HCT116 (cell line): ENCODE measurements at regions not wholly inside any gene's neighbourhood (a gene's known extent, or its start where the extent isn't known, plus 50 kb on each side); places are given as distances from the start of the nearest gene placed in this dataset.

Experiments
- ATAC-seq: fragments of 200-7000 bp; cut with Tn5 transposase; 2 replicates; pipeline ENCODE4 v1.9.1; 2020; ENCODE audit warnings: mild to moderate bottlenecking, moderate library complexity
- BruUV-seq: library from RNA; stranded (reverse); fragments of 400-500 nt; replicated peaks from 2 replicates; lab custom pipeline; 2021; lab: Mats Ljungman, UMichigan
- CTCF ChIA-PET: fragments of 300-600 bp; sonication (Branson Sonifier 250); formaldehyde crosslinking; loops from one replicate; lab custom pipeline; 2021; ENCODE audit warnings: antibody characterized with exemption; lab: Charles Lee
- POLR2A ChIA-PET: fragments of 300-600, 350-600 bp; sonication (Branson Sonifier 250); formaldehyde crosslinking; loops from one replicate; lab custom pipeline; 2021; ENCODE audit warnings: antibody characterized with exemption; lab: Charles Lee
- RAD21 ChIA-PET, 2 experiments: fragments of 300-600 bp; sonication (Branson Sonifier 250); formaldehyde crosslinking; loops; one replicate each; lab custom pipeline; 2023; ENCODE audit warnings: low total read pairs in 2 of 2; ENCODE audit not compliant: uncharacterized antibody in 2 of 2, unreplicated experiment in 2 of 2, low non-redundant PET in 1 of 2; lab: Charles Lee
- DNase-seq: peaks from one replicate; pipeline ENCODE4 v3.0.0-alpha.2; 2010; ENCODE audit warnings: low read depth, low spot score
- H2AFZ ChIP-seq: fragments of 200-600 bp; shearing (Covaris generic), sonication (generic); 2 replicates; pipeline ENCODE4 v1.6.1; 2017; ENCODE audit warnings: low read depth, mixed run types, mixed read lengths, antibody characterized with exemption, low read length; ENCODE audit not compliant: poor library complexity, severe bottlenecking
- H3K27ac ChIP-seq: 2 replicates; pipeline ENCODE4 v1.5.1; 2012; ENCODE audit warnings: low read depth, low read length
- H3K27me3 ChIP-seq: fragments of 200-600 bp; sonication (generic); 2 replicates; pipeline ENCODE4 v1.6.1; 2016; ENCODE audit warnings: mixed run types, low read length, mixed read lengths; ENCODE audit not compliant: insufficient read depth
- H3K36me3 ChIP-seq, 2 experiments: fragments of 200-500 bp in 1 of 2; fragments of 200-600 bp in 1 of 2; sonication (Bioruptor generic) in 1 of 2; sonication (generic) in 1 of 2; 2 replicates each; pipeline versions ENCODE4 v1.5.1 to v1.6.1; 2014 to 2016; ENCODE audit warnings: low read length in 2 of 2, inconsistent platforms in 1 of 2, mixed read lengths in 1 of 2, mixed run types in 1 of 2; ENCODE audit not compliant: insufficient read depth in 2 of 2, control insufficient read depth in 1 of 2
- H3K4me1 ChIP-seq, 2 experiments: fragments of 200-600 bp in 1 of 2; sonication (generic) in 1 of 2; 2 replicates each; pipeline versions ENCODE4 v1.5.1 to v1.6.1; 2012 to 2017; ENCODE audit warnings: low read length in 2 of 2, inconsistent platforms in 1 of 2, mild to moderate bottlenecking in 1 of 2, mixed read lengths in 1 of 2, mixed run types in 1 of 2, moderate library complexity in 1 of 2; ENCODE audit not compliant: insufficient read depth in 2 of 2, control insufficient read depth in 1 of 2
- H3K4me2 ChIP-seq: fragments of 200-600 bp; sonication (generic); 2 replicates; pipeline ENCODE4 v1.6.1; 2017; ENCODE audit warnings: mixed run types, low read length, mixed read lengths
- H3K4me3 ChIP-seq, 2 experiments: fragments of 200-600 bp in 1 of 2; sonication (generic) in 1 of 2; replicated peaks in 1 of 2; 2 replicates each; pipeline ENCODE4 v1.5.1; 2011 to 2016; ENCODE audit warnings: low read length in 2 of 2, control low read depth in 1 of 2, low read depth in 1 of 2, mild to moderate bottlenecking in 1 of 2, mixed read lengths in 1 of 2, mixed run types in 1 of 2
- H3K79me2 ChIP-seq: fragments of 200-600 bp; sonication (generic); 2 replicates; pipeline ENCODE4 v1.6.1; 2017; ENCODE audit warnings: mild to moderate bottlenecking, mixed run types, low read length, moderate library complexity, mixed read lengths; ENCODE audit not compliant: insufficient read depth
- H3K9ac ChIP-seq: fragments of 200-600 bp; sonication (generic); 2 replicates; pipeline ENCODE4 v1.6.1; 2016; ENCODE audit warnings: low read length, mixed read lengths
- H3K9me2 ChIP-seq: fragments of 200-600 bp; sonication (generic), shearing (Covaris generic); 2 replicates; pipeline ENCODE4 v1.6.1; 2017; ENCODE audit warnings: mixed run types, mild to moderate bottlenecking, moderate library complexity; ENCODE audit not compliant: insufficient read depth
- H3K9me3 ChIP-seq, 2 experiments: fragments of 200-500 bp in 1 of 2; fragments of 200-600 bp in 1 of 2; sonication (Bioruptor generic) in 1 of 2; sonication (generic) in 1 of 2; 2 replicates each; pipeline ENCODE4 v1.6.1; 2014 to 2017; ENCODE audit warnings: low read length in 2 of 2, mixed read lengths in 2 of 2, inconsistent platforms in 1 of 2, low read depth in 1 of 2, mild to moderate bottlenecking in 1 of 2, mixed run types in 1 of 2, moderate library complexity in 1 of 2; ENCODE audit not compliant: control insufficient read depth in 1 of 2, insufficient read depth in 1 of 2
- H4K20me1 ChIP-seq: fragments of 200-600 bp; sonication (generic), shearing (Covaris generic); 2 replicates; pipeline ENCODE4 v1.6.1; 2017; ENCODE audit warnings: mixed run types, mild to moderate bottlenecking, moderate library complexity; ENCODE audit not compliant: insufficient read depth
- CBX3 ChIP-seq: IDR thresholded peaks from 2 replicates; pipeline ENCODE4 v1.6.1; 2012; ENCODE audit warnings: low read depth
- EGR1 ChIP-seq: IDR thresholded peaks from 2 replicates; pipeline ENCODE4 v1.6.1; 2012; ENCODE audit warnings: low read depth
- ELF1 ChIP-seq: IDR thresholded peaks from 2 replicates; pipeline ENCODE4 v1.6.1; 2012; ENCODE audit warnings: low read depth, borderline replicate concordance
- EZH2 ChIP-seq: fragments of 200-600 bp; sonication (generic); IDR thresholded peaks from 2 replicates; pipeline ENCODE4 v1.6.1; 2017; ENCODE audit warnings: antibody characterized with exemption, mixed run types
- JUND ChIP-seq: IDR thresholded peaks from 2 replicates; pipeline ENCODE4 v1.6.1; 2012
- POLR2A ChIP-seq: IDR thresholded peaks from 2 replicates; pipeline ENCODE4 v1.7.0; 2011; ENCODE audit warnings: borderline replicate concordance; ENCODE audit not compliant: insufficient read depth, insufficient read length; ENCODE audit errors: extremely low read depth
- POLR2AphosphoS5 ChIP-seq: IDR thresholded peaks from 2 replicates; pipeline ENCODE4 v1.6.1; 2011; ENCODE audit warnings: mild to moderate bottlenecking, low read depth, low read length, moderate library complexity
- RAD21 ChIP-seq: IDR thresholded peaks from 2 replicates; pipeline ENCODE4 v1.6.1; 2012; ENCODE audit warnings: low read depth, mild to moderate bottlenecking
- SIN3A ChIP-seq: IDR thresholded peaks from 2 replicates; pipeline ENCODE4 v1.6.1; 2012; ENCODE audit warnings: low read depth
- SRF ChIP-seq: IDR thresholded peaks from 2 replicates; pipeline ENCODE4 v1.6.1; 2012; ENCODE audit warnings: low read depth
- TCF7L2 ChIP-seq: IDR thresholded peaks from 2 replicates; pipeline ENCODE4 v1.7.0; 2011; ENCODE audit warnings: borderline replicate concordance, inconsistent platforms; ENCODE audit not compliant: insufficient read depth, insufficient read length; ENCODE audit errors: extremely low read depth
- YY1 ChIP-seq: IDR thresholded peaks from 2 replicates; pipeline ENCODE4 v1.6.1; 2011; ENCODE audit warnings: low read length, low read depth, moderate library complexity, mild to moderate bottlenecking; ENCODE audit not compliant: insufficient replicate concordance; ENCODE audit errors: extremely low read depth
- ZFX ChIP-seq: fragments of 450-650 bp; IDR thresholded peaks from 2 replicates; pipeline ENCODE4 v1.6.1; 2017
- ZNF274 ChIP-seq: fragments of 200-500 bp; sonication (Bioruptor generic); IDR thresholded peaks from 2 replicates; pipeline ENCODE4 v1.6.1; 2014; ENCODE audit warnings: mild to moderate bottlenecking, low read depth, low read length, inconsistent platforms
- intact Hi-C: fragments of 100-400 bp; cut with micrococcal nuclease; formaldehyde crosslinking; loops from 2 replicates; pipeline ENCODE4 v1.10.0; 2022
- TF ChIP-seq, protein P1 (sequence below), 3 experiments: fragments of 200-600 bp in 1 of 3; sonication (generic) in 1 of 3; IDR thresholded peaks in 2 of 3; conservative IDR thresholded peaks in 1 of 3; 2 replicates each; pipeline ENCODE4 v1.5.1; 2012 to 2017; ENCODE audit warnings: low read depth in 2 of 3, low read length in 2 of 3, antibody characterized with exemption in 1 of 3, borderline replicate concordance in 1 of 3, control low read depth in 1 of 3, mild to moderate bottlenecking in 1 of 3, mixed read lengths in 1 of 3, mixed run types in 1 of 3, moderate library complexity in 1 of 3; ENCODE audit not compliant: insufficient read depth in 1 of 3
- TF ChIP-seq, protein P2 (sequence below): IDR thresholded peaks from 2 replicates; pipeline ENCODE4 v1.6.1; 2012
- TF ChIP-seq, protein P3 (sequence below): IDR thresholded peaks from 2 replicates; pipeline ENCODE4 v1.6.1; 2011; ENCODE audit warnings: mild to moderate bottlenecking, low read length, moderate library complexity; ENCODE audit not compliant: insufficient replicate concordance; ENCODE audit errors: extremely low read depth
- TF ChIP-seq, protein P4 (sequence below): IDR thresholded peaks from 2 replicates; pipeline ENCODE4 v1.6.1; 2012; ENCODE audit warnings: low read depth

DNA sequence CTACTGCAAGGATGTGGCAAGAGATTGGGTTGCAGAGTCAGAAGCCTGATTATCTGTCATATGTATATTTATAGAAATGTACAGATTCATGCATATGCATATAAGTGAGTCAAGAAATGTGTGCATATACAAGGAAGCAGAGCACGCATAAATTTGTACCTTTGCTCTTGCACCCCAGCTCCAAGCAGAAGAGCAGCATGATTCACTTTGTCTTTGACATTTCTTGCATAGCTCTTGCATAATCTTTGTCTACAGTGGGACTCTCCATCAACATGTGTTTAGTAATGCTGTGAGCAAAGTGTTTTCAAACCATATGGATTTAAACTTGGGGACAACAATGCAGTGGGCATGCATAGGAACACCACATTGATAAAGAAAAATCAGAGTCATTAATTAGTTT, 330.7 kb upstream of the DCN start:
- POLR2A ChIA-PET, result no interaction called here
- H3K4me3 ChIP-seq, result no peak overlapping the region
- no peak overlapping the region for H2AFZ ChIP-seq
- DNase-seq, result no peak
- TF ChIP-seq, protein P1, sequence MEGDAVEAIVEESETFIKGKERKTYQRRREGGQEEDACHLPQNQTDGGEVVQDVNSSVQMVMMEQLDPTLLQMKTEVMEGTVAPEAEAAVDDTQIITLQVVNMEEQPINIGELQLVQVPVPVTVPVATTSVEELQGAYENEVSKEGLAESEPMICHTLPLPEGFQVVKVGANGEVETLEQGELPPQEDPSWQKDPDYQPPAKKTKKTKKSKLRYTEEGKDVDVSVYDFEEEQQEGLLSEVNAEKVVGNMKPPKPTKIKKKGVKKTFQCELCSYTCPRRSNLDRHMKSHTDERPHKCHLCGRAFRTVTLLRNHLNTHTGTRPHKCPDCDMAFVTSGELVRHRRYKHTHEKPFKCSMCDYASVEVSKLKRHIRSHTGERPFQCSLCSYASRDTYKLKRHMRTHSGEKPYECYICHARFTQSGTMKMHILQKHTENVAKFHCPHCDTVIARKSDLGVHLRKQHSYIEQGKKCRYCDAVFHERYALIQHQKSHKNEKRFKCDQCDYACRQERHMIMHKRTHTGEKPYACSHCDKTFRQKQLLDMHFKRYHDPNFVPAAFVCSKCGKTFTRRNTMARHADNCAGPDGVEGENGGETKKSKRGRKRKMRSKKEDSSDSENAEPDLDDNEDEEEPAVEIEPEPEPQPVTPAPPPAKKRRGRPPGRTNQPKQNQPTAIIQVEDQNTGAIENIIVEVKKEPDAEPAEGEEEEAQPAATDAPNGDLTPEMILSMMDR (IDR thresholded peaks at IDR 0.05 in 2 of 3, conservative IDR thresholded peaks at IDR 0.05 in 1 of 3; ENCODE audit: borderline replicate concordance in 1 of 3, insufficient read depth in 1 of 3, low read depth in 2 of 3, low read length in 2 of 3), result no peak
- TF ChIP-seq SRF (no peak), ELF1 (no peak), TCF7L2 (no peak), SIN3A (no peak), JUND (no peak), POLR2A (no peak), EGR1 (no peak), YY1 (no peak), CBX3 (no peak), ZFX (no peak), POLR2AphosphoS5 (no peak), RAD21 (no peak), EZH2 (no peak), ZNF274 (no peak)
- TF ChIP-seq, protein P2, sequence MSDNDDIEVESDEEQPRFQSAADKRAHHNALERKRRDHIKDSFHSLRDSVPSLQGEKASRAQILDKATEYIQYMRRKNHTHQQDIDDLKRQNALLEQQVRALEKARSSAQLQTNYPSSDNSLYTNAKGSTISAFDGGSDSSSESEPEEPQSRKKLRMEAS, result no peak
- TF ChIP-seq, protein P3, sequence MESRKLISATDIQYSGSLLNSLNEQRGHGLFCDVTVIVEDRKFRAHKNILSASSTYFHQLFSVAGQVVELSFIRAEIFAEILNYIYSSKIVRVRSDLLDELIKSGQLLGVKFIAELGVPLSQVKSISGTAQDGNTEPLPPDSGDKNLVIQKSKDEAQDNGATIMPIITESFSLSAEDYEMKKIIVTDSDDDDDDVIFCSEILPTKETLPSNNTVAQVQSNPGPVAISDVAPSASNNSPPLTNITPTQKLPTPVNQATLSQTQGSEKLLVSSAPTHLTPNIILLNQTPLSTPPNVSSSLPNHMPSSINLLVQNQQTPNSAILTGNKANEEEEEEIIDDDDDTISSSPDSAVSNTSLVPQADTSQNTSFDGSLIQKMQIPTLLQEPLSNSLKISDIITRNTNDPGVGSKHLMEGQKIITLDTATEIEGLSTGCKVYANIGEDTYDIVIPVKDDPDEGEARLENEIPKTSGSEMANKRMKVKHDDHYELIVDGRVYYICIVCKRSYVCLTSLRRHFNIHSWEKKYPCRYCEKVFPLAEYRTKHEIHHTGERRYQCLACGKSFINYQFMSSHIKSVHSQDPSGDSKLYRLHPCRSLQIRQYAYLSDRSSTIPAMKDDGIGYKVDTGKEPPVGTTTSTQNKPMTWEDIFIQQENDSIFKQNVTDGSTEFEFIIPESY, result no peak
- TF ChIP-seq, protein P4, sequence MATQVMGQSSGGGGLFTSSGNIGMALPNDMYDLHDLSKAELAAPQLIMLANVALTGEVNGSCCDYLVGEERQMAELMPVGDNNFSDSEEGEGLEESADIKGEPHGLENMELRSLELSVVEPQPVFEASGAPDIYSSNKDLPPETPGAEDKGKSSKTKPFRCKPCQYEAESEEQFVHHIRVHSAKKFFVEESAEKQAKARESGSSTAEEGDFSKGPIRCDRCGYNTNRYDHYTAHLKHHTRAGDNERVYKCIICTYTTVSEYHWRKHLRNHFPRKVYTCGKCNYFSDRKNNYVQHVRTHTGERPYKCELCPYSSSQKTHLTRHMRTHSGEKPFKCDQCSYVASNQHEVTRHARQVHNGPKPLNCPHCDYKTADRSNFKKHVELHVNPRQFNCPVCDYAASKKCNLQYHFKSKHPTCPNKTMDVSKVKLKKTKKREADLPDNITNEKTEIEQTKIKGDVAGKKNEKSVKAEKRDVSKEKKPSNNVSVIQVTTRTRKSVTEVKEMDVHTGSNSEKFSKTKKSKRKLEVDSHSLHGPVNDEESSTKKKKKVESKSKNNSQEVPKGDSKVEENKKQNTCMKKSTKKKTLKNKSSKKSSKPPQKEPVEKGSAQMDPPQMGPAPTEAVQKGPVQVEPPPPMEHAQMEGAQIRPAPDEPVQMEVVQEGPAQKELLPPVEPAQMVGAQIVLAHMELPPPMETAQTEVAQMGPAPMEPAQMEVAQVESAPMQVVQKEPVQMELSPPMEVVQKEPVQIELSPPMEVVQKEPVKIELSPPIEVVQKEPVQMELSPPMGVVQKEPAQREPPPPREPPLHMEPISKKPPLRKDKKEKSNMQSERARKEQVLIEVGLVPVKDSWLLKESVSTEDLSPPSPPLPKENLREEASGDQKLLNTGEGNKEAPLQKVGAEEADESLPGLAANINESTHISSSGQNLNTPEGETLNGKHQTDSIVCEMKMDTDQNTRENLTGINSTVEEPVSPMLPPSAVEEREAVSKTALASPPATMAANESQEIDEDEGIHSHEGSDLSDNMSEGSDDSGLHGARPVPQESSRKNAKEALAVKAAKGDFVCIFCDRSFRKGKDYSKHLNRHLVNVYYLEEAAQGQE, result no peak
- CTCF ChIA-PET, result no interaction called here
- no TSS peak for BruUV-seq
- H3K9ac ChIP-seq, result no peak overlapping the region
- no peak overlapping the region for H3K4me2 ChIP-seq
- H3K9me3 ChIP-seq, result no peaks in the 10 kb centered on the region
- intact Hi-C loops, result no loop called here
- no peaks in the 10 kb centered on the region for H3K27me3 ChIP-seq
- H3K36me3 ChIP-seq, result no peaks in the 10 kb centered on the region
- H3K4me1 ChIP-seq, result no peaks in the 10 kb centered on the region
- RAD21 ChIA-PET, result no interaction called here
- no peak overlapping the region for H3K27ac ChIP-seq
- H3K79me2 ChIP-seq, result no peaks in the 10 kb centered on the region
- no peaks in the 10 kb centered on the region for H4K20me1 ChIP-seq
- H3K9me2 ChIP-seq, result no peaks in the 10 kb centered on the region
- ATAC-seq, result no peak
